ENCODE measurements at regions not wholly inside any gene's neighbourhood (a gene's known extent, or its start where the extent isn't known, plus 50 kb on each side); places are given as distances from the start of the nearest gene placed in this dataset.

DNA sequence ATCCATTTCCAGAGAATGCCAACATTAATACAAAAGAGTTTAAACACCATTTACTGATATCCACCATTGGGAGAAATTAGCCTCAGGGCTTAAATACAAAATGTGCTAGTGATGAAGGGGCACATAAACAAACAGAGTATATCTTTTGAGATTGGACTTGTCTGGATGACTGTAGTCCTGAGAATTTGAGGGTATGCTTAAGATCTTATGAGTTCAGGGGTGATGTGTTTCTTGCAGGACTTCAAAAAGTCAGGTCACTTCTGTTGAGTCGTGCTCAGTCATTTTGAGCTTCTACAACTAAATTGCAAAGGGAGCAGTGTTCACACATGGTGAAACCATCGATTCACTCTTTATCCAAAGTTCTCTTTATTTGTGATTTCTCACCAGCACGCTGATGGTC lies 425.7 kb downstream of the ATP23 start:
- no peak for TF ChIP-seq EP300 (IDR thresholded peaks at IDR 0.05; ENCODE audit: borderline replicate concordance)
- no peak for TF ChIP-seq YY1 (IDR thresholded peaks at IDR 0.05; ENCODE audit: low read depth)

Measured in Ishikawa (cell line).